Pancreas (tissue), 10 donors: ENCODE measurements at regions not wholly inside any gene's neighbourhood (a gene's known extent, or its start where the extent isn't known, plus 50 kb on each side); places are given as distances from the start of the nearest gene placed in this dataset.

Source experiments
- ATAC-seq, 4 donors: fragments of 200-7000 bp; cut with Tn5 transposase; one replicate each; pipeline versions ENCODE4 v1.8.0 to v1.9.1; 2020; ENCODE audit warnings: mild to moderate bottlenecking in 4 of 4, moderate library complexity in 4 of 4
- DNase-seq, 6 donors: peaks; one replicate each; pipeline ENCODE4 v3.0.0-alpha.2; 2020
- FAIRE-seq: peaks from 2 replicates; lab custom pipeline; 2012; peaks lifted over from hg19 to GRCh38; lab: Jason Lieb, UNC
- H3K27ac ChIP-seq, 4 donors: fragments of 200-600 bp; sonication (generic); 1 replicate in 3 of 4; 2 replicates in 1 of 4; pipeline versions ENCODE4 v1.5.0 to v1.8.0; 2020
- H3K27me3 ChIP-seq, 4 donors: fragments of 200-600 bp; one replicate each; pipeline ENCODE4 v1.8.0; 2021
- H3K36me3 ChIP-seq, 3 donors: fragments of 200-600 bp; sonication (generic) in 1 of 3; one replicate each; pipeline versions ENCODE4 v1.5.0 to v1.8.0; 2020 to 2021
- H3K4me1 ChIP-seq, 3 donors: fragments of 200-600 bp; one replicate each; pipeline ENCODE4 v1.8.0; 2021
- H3K4me3 ChIP-seq, 4 donors: fragments of 200-600 bp; sonication (generic) in 2 of 4; one replicate each; pipeline versions ENCODE4 v1.5.0 to v1.8.0; 2020 to 2021
- H3K9me3 ChIP-seq, 4 donors: fragments of 200-600 bp; one replicate each; pipeline ENCODE4 v1.8.0; 2021
- WGBS, 2 donors: extraction: QIAGEN DNeasy Blood & Tissue Kit; methylation state at CpG; one replicate each; pipeline ENCODE4 v1.1.7; 2013; 5-methylcytosine and 5-hydroxymethylcytosine counted together
- intact Hi-C, 3 donors: fragments of 100-400 bp; cut with DNase I; formaldehyde crosslinking; loops; one replicate each; pipeline versions ENCODE4 v1.11.1 to v1.14.2; 2022
- TF ChIP-seq, protein P1 (sequence below), 4 donors: fragments of 200-600 bp; sonication (generic) in 3 of 4; IDR thresholded peaks; one replicate each; pipeline versions ENCODE4 v1.5.0 to v1.8.0; 2021; ENCODE audit warnings: antibody characterized with exemption in 4 of 4
- donor health status: healthy with polysubstance abuse.
- donor health status: DM: no; HTN: no; CAD: no; lungs with moderate emphysema.
- donor health status: DM: no; HTN: no; CAD: no.
- donor health status: control.
- donor health status: control.
- donor health status: Bipolar disorder and iron deficiency.
- donor health status: DM: yes; HTN: yes; CAD: no.
- donor health status: DM: no; HTN: no; CAD: no.
- donor health status: DM: no; HTN: no; CAD: no.
- donor health status: DM: yes; HTN: yes; CAD: no.

DNA sequence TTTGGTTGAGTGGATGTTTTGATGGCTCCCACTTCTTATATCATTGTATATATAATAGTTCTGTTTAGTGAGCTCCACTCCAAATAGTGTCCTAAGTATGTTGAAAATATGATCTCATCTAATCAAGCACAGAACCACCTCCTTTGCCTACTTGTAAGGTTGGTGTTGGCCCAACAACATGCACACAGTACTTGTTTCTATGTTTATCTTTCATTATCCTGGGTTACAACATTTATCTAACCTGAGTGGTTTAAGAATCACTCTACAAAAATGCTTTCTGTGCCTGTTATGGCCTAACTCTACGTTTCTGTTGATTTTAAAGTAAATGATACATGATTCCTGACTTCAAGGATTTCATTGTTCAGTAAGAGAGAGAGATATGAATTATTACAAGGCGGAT lies 281.9 kb downstream of the FIGN start:
- H3K27me3 ChIP-seq = no peaks in the 10 kb centered on the region
- no peak overlapping the region for H3K4me3 ChIP-seq
- TF ChIP-seq, protein P1, sequence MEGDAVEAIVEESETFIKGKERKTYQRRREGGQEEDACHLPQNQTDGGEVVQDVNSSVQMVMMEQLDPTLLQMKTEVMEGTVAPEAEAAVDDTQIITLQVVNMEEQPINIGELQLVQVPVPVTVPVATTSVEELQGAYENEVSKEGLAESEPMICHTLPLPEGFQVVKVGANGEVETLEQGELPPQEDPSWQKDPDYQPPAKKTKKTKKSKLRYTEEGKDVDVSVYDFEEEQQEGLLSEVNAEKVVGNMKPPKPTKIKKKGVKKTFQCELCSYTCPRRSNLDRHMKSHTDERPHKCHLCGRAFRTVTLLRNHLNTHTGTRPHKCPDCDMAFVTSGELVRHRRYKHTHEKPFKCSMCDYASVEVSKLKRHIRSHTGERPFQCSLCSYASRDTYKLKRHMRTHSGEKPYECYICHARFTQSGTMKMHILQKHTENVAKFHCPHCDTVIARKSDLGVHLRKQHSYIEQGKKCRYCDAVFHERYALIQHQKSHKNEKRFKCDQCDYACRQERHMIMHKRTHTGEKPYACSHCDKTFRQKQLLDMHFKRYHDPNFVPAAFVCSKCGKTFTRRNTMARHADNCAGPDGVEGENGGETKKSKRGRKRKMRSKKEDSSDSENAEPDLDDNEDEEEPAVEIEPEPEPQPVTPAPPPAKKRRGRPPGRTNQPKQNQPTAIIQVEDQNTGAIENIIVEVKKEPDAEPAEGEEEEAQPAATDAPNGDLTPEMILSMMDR (IDR thresholded peaks at IDR 0.05) = no peak
- no peak overlapping the region for H3K27ac ChIP-seq
- no peaks in the 10 kb centered on the region for H3K9me3 ChIP-seq
- ATAC-seq (no peak), FAIRE-seq (no peak), DNase-seq (no peak)
- no peaks in the 10 kb centered on the region for H3K36me3 ChIP-seq
- 66 to 79% methylated on average over 2 of the region's 2 CpGs for WGBS, 2 donors
- intact Hi-C loops = no loop called here
- peaks cover 0 to 6% (median 4%) of the 10 kb centered on the region in 3 donors for H3K4me1 ChIP-seq

DNA sequence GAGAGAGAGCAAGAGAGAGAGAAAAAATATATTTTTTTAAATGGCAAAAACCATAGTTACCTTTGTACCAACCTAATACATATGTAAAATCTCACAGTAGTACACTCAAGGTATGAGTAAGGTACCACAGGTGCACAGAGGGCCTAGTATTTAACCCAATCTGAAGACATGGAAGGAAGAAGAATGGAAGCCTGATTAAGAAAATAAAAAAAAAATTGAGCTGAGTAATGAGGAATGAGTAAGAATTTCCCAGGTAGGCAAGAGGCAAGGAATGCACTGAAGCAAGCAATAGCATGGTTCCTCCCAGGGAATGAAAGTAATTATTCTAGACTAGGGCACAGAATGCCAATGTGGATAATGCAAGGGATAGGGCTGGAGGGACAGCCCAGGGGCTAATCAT lies 294.2 kb downstream of the FIGN start:
- H3K36me3 ChIP-seq = no peaks in the 10 kb centered on the region
- DNase-seq (no peak), FAIRE-seq (no peak), ATAC-seq (no peak)
- intact Hi-C loops = no loop called here
- H3K4me1 ChIP-seq = no peaks in the 10 kb centered on the region
- TF ChIP-seq, protein P1 (IDR thresholded peaks at IDR 0.05) = no peak
- no peak overlapping the region for H3K4me3 ChIP-seq
- no peaks in the 10 kb centered on the region for H3K27me3 ChIP-seq
- H3K9me3 ChIP-seq = no peaks in the 10 kb centered on the region
- H3K27ac ChIP-seq = no peak overlapping the region

GRCh38 chr2:163436963-163437362 lies 298.8 kb downstream of the FIGN start:
- no peak overlapping the region for H3K27ac ChIP-seq
- no peak for FAIRE-seq
- TF ChIP-seq, protein P1 (IDR thresholded peaks at IDR 0.05) = no peak
- no peak for DNase-seq
- no peaks in the 10 kb centered on the region for H3K36me3 ChIP-seq
- no peaks in the 10 kb centered on the region for H3K9me3 ChIP-seq
- no peak overlapping the region for H3K4me3 ChIP-seq
- intact Hi-C loops = no loop called here
- 53 to 56% methylated on average over 3 of the region's 3 CpGs for WGBS, 2 donors
- ATAC-seq = no peak
- no peaks in the 10 kb centered on the region for H3K4me1 ChIP-seq
- H3K27me3 ChIP-seq = no peaks in the 10 kb centered on the region

DNA sequence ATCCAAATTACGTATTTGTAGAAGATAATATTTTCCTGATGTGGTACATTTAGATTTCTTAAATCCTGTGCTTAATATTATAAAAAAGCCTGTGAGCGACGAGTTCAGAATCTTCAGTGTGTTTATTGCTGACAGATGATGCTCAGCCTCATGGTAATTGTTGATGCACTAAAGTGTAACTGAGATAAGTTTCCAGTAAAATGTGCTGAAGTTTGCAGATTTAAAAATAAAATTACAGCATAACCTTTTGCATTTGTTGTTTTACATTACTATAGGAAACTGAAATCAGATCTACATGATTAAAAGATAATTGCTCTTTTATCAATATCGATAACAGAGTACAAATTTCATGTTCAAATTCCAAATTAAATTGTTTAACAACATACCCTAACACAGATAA lies 307.6 kb downstream of the FIGN start:
- 74 to 83% methylated on average over 4 of the region's 4 CpGs for WGBS, 2 donors
- no peaks in the 10 kb centered on the region for H3K9me3 ChIP-seq
- no peaks in the 10 kb centered on the region for H3K27me3 ChIP-seq
- intact Hi-C loops = no loop called here
- H3K36me3 ChIP-seq = no peaks in the 10 kb centered on the region
- no peak for FAIRE-seq
- no peak for DNase-seq
- H3K4me1 ChIP-seq = no peaks in the 10 kb centered on the region
- no peak for ATAC-seq
- TF ChIP-seq, protein P1 (IDR thresholded peaks at IDR 0.05) = no peak
- no peak overlapping the region for H3K27ac ChIP-seq
- no peak overlapping the region for H3K4me3 ChIP-seq

DNA sequence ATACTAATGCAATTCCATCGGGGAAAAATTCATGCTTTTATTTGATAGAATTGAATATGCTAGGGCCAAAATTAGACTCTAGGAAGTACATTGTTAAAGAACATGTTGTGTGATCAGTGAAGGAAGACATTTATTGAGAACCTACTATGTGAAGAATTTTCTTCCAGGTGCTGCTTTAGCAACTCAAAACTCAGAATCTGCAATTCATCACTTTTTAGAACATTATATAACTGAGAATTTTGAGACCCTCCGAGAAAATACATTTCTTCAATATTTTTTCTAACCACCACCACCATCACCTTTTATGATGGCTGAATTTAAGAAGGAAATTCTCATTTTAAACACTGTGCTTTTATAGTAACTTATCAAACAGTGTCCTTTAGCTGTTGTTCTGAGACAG lies 315.2 kb downstream of the FIGN start:
- TF ChIP-seq, protein P1 (IDR thresholded peaks at IDR 0.05) = no peak
- no peaks in the 10 kb centered on the region for H3K36me3 ChIP-seq
- FAIRE-seq = no peak
- no peak for ATAC-seq
- 93 to 96% methylated on average over 2 of the region's 2 CpGs for WGBS, 2 donors
- DNase-seq = no peak
- no peak overlapping the region for H3K4me3 ChIP-seq
- H3K4me1 ChIP-seq = no peaks in the 10 kb centered on the region
- no peak overlapping the region for H3K27ac ChIP-seq
- intact Hi-C loops = no loop called here
- no peaks in the 10 kb centered on the region for H3K9me3 ChIP-seq
- H3K27me3 ChIP-seq = no peaks in the 10 kb centered on the region
